Liver (tissue), 8 donors: ENCODE measurements at regions not wholly inside any gene's neighbourhood (a gene's known extent, or its start where the extent isn't known, plus 50 kb on each side); places are given as distances from the start of the nearest gene placed in this dataset.

Experiments
- DNase-seq: peaks from one replicate; pipeline ENCODE4 v3.0.0-alpha.2; 2017; ENCODE audit warnings: low spot score
- H3K27ac ChIP-seq, 2 donors: one replicate each; pipeline ENCODE4 v1.7.0; 2013; ENCODE audit warnings: inconsistent platforms in 2 of 2, low read length in 2 of 2, control low read depth in 1 of 2, low read depth in 1 of 2, mild to moderate bottlenecking in 1 of 2
- H3K27me3 ChIP-seq, 4 donors: one replicate each; pipeline versions ENCODE4 v1.6.1 to v1.7.0; 2013; ENCODE audit warnings: low read length in 3 of 4, inconsistent platforms in 1 of 4, mild to moderate bottlenecking in 1 of 4, moderate library complexity in 1 of 4; ENCODE audit not compliant: control insufficient read depth in 4 of 4, insufficient read depth in 4 of 4
- H3K36me3 ChIP-seq, 4 donors: one replicate each; pipeline versions ENCODE4 v1.6.1 to v1.7.0; 2013; ENCODE audit warnings: low read length in 3 of 4, mild to moderate bottlenecking in 3 of 4, low read depth in 1 of 4, moderate library complexity in 1 of 4; ENCODE audit not compliant: control insufficient read depth in 4 of 4, insufficient read depth in 3 of 4
- H3K4me1 ChIP-seq, 4 donors: one replicate each; pipeline versions ENCODE4 v1.6.1 to v1.7.0; 2013; ENCODE audit warnings: low read length in 3 of 4, mild to moderate bottlenecking in 3 of 4, moderate library complexity in 1 of 4; ENCODE audit not compliant: control insufficient read depth in 4 of 4, insufficient read depth in 4 of 4
- H3K4me3 ChIP-seq, 3 donors: one replicate each; pipeline versions ENCODE4 v1.6.1 to v1.7.0; 2013; ENCODE audit warnings: low read length in 3 of 3, control low read depth in 1 of 3, low read depth in 1 of 3, mild to moderate bottlenecking in 1 of 3
- H3K9ac ChIP-seq, 2 donors: one replicate each; pipeline ENCODE4 v1.7.0; 2013; ENCODE audit warnings: low read length in 2 of 2, mild to moderate bottlenecking in 2 of 2, moderate library complexity in 2 of 2, control low read depth in 1 of 2, low read depth in 1 of 2
- H3K9me3 ChIP-seq, 4 donors: one replicate each; pipeline versions ENCODE4 v1.6.1 to v1.7.0; 2013; ENCODE audit warnings: low read length in 3 of 4; ENCODE audit not compliant: control insufficient read depth in 4 of 4
- EGR1 ChIP-seq, 2 donors: IDR thresholded peaks; 2 replicates each; pipeline ENCODE4 v1.6.1; 2016 to 2018; ENCODE audit warnings: antibody characterized with exemption in 2 of 2, low read depth in 2 of 2
- FOXA1 ChIP-seq: IDR thresholded peaks from 2 replicates; pipeline ENCODE4 v1.6.1; 2016; ENCODE audit warnings: antibody characterized with exemption
- FOXA2 ChIP-seq: IDR thresholded peaks from 2 replicates; pipeline ENCODE4 v1.6.1; 2016; ENCODE audit warnings: antibody characterized with exemption
- GABPA ChIP-seq, 2 donors: IDR thresholded peaks in 1 of 2; conservative IDR thresholded peaks in 1 of 2; 2 replicates each; pipeline ENCODE4 v1.6.1; 2016; ENCODE audit warnings: antibody characterized with exemption in 2 of 2, mild to moderate bottlenecking in 1 of 2, moderate library complexity in 1 of 2
- HNF4A ChIP-seq, 2 donors: conservative IDR thresholded peaks; 2 replicates each; pipeline ENCODE4 v1.6.1; 2016; ENCODE audit warnings: antibody characterized with exemption in 2 of 2, mild to moderate bottlenecking in 2 of 2
- HNF4G ChIP-seq: IDR thresholded peaks from 2 replicates; pipeline ENCODE4 v1.6.1; 2016; ENCODE audit warnings: antibody characterized with exemption
- JUND ChIP-seq, 2 donors: IDR thresholded peaks; 2 replicates each; pipeline ENCODE4 v1.6.1; 2016; ENCODE audit warnings: antibody characterized with exemption in 2 of 2
- NR2F2 ChIP-seq: IDR thresholded peaks from 2 replicates; pipeline ENCODE4 v1.6.1; 2016; ENCODE audit warnings: antibody characterized with exemption
- RAD21 ChIP-seq, 2 donors: IDR thresholded peaks; 2 replicates each; pipeline ENCODE4 v1.6.1; 2016; ENCODE audit warnings: antibody characterized with exemption in 2 of 2, mild to moderate bottlenecking in 2 of 2
- RXRA ChIP-seq, 2 donors: IDR thresholded peaks; 2 replicates each; pipeline ENCODE4 v1.6.1; 2017 to 2018; ENCODE audit warnings: antibody characterized with exemption in 2 of 2, mild to moderate bottlenecking in 1 of 2
- SP1 ChIP-seq: IDR thresholded peaks from 2 replicates; pipeline ENCODE4 v1.6.1; 2018; ENCODE audit warnings: antibody characterized with exemption, mild to moderate bottlenecking
- TAF1 ChIP-seq: conservative IDR thresholded peaks from 2 replicates; pipeline ENCODE4 v1.6.1; 2016; ENCODE audit warnings: antibody characterized with exemption, mild to moderate bottlenecking
- YY1 ChIP-seq: IDR thresholded peaks from 2 replicates; pipeline ENCODE4 v1.6.1; 2016; ENCODE audit warnings: antibody characterized with exemption, mild to moderate bottlenecking
- WGBS: extraction: QIAGEN DNeasy Blood & Tissue Kit; methylation state at CpG from one replicate; pipeline ENCODE4 v1.1.7; 2013; 5-methylcytosine and 5-hydroxymethylcytosine counted together
- TF ChIP-seq, protein P1 (sequence below): IDR thresholded peaks from 2 replicates; pipeline ENCODE4 v1.6.1; 2016; ENCODE audit warnings: antibody characterized with exemption
- TF ChIP-seq, protein P2 (sequence below): IDR thresholded peaks from 2 replicates; pipeline ENCODE4 v1.6.1; 2016; ENCODE audit warnings: antibody characterized with exemption, mild to moderate bottlenecking
- TF ChIP-seq, protein P3 (sequence below): IDR thresholded peaks from 2 replicates; pipeline ENCODE4 v1.6.1; 2016; ENCODE audit warnings: antibody characterized with exemption
- TF ChIP-seq, protein P4 (sequence below): IDR thresholded peaks from 2 replicates; pipeline ENCODE4 v1.6.1; 2016; ENCODE audit warnings: antibody characterized with exemption
- TF ChIP-seq, protein P5 (sequence below): fragments of 150-350 bp; IDR thresholded peaks from 2 replicates; pipeline ENCODE4 v1.5.1; 2017; ENCODE audit warnings: improper control_type of control experiment, low read depth, low read length; ENCODE audit not compliant: missing input control
- donor health status: healthy.
- donor health status: healthy.
- donor health status: healthy.
- donor health status: healthy.
- donor health status: healthy.

- Histone ChIP-seq H3K36me3 (no peaks in the 10 kb centered on the region), H3K9me3 (peaks cover 0 to 6% (median 0%) of the 10 kb centered on the region in 4 donors), H3K9ac (no peak overlapping the region), H3K27me3 (no peaks in the 10 kb centered on the region), H3K27ac (no peak overlapping the region), H3K4me3 (no peak overlapping the region), H3K4me1 (peaks cover 0 to 7% (median 0%) of the 10 kb centered on the region in 4 donors)
- 95% methylated on average over 2 of the region's 2 CpGs for WGBS
- no peak for DNase-seq
- TF ChIP-seq, protein P1, sequence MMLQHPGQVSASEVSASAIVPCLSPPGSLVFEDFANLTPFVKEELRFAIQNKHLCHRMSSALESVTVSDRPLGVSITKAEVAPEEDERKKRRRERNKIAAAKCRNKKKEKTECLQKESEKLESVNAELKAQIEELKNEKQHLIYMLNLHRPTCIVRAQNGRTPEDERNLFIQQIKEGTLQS = no peak
- TF ChIP-seq TAF1 (no peak), HNF4G (no peak), YY1 (no peak), FOXA2 (no peak), NR2F2 (no peak), SP1 (no peak), GABPA (IDR thresholded peaks at IDR 0.05 in 1 of 2, conservative IDR thresholded peaks at IDR 0.05 in 1 of 2) (no peak), HNF4A (conservative IDR thresholded peaks at IDR 0.05) (no peak), JUND (IDR thresholded peaks at IDR 0.05) (no peak), RXRA (IDR thresholded peaks at IDR 0.05) (no peak), RAD21 (IDR thresholded peaks at IDR 0.05) (no peak), FOXA1 (no peak), EGR1 (IDR thresholded peaks at IDR 0.05; ENCODE audit: low read depth in 2 of 2) (no peak)
- TF ChIP-seq, protein P2, sequence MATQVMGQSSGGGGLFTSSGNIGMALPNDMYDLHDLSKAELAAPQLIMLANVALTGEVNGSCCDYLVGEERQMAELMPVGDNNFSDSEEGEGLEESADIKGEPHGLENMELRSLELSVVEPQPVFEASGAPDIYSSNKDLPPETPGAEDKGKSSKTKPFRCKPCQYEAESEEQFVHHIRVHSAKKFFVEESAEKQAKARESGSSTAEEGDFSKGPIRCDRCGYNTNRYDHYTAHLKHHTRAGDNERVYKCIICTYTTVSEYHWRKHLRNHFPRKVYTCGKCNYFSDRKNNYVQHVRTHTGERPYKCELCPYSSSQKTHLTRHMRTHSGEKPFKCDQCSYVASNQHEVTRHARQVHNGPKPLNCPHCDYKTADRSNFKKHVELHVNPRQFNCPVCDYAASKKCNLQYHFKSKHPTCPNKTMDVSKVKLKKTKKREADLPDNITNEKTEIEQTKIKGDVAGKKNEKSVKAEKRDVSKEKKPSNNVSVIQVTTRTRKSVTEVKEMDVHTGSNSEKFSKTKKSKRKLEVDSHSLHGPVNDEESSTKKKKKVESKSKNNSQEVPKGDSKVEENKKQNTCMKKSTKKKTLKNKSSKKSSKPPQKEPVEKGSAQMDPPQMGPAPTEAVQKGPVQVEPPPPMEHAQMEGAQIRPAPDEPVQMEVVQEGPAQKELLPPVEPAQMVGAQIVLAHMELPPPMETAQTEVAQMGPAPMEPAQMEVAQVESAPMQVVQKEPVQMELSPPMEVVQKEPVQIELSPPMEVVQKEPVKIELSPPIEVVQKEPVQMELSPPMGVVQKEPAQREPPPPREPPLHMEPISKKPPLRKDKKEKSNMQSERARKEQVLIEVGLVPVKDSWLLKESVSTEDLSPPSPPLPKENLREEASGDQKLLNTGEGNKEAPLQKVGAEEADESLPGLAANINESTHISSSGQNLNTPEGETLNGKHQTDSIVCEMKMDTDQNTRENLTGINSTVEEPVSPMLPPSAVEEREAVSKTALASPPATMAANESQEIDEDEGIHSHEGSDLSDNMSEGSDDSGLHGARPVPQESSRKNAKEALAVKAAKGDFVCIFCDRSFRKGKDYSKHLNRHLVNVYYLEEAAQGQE = no peak
- TF ChIP-seq, protein P3, sequence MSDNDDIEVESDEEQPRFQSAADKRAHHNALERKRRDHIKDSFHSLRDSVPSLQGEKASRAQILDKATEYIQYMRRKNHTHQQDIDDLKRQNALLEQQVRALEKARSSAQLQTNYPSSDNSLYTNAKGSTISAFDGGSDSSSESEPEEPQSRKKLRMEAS = no peak
- TF ChIP-seq, protein P4, sequence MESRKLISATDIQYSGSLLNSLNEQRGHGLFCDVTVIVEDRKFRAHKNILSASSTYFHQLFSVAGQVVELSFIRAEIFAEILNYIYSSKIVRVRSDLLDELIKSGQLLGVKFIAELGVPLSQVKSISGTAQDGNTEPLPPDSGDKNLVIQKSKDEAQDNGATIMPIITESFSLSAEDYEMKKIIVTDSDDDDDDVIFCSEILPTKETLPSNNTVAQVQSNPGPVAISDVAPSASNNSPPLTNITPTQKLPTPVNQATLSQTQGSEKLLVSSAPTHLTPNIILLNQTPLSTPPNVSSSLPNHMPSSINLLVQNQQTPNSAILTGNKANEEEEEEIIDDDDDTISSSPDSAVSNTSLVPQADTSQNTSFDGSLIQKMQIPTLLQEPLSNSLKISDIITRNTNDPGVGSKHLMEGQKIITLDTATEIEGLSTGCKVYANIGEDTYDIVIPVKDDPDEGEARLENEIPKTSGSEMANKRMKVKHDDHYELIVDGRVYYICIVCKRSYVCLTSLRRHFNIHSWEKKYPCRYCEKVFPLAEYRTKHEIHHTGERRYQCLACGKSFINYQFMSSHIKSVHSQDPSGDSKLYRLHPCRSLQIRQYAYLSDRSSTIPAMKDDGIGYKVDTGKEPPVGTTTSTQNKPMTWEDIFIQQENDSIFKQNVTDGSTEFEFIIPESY = no peak
- TF ChIP-seq, protein P5, sequence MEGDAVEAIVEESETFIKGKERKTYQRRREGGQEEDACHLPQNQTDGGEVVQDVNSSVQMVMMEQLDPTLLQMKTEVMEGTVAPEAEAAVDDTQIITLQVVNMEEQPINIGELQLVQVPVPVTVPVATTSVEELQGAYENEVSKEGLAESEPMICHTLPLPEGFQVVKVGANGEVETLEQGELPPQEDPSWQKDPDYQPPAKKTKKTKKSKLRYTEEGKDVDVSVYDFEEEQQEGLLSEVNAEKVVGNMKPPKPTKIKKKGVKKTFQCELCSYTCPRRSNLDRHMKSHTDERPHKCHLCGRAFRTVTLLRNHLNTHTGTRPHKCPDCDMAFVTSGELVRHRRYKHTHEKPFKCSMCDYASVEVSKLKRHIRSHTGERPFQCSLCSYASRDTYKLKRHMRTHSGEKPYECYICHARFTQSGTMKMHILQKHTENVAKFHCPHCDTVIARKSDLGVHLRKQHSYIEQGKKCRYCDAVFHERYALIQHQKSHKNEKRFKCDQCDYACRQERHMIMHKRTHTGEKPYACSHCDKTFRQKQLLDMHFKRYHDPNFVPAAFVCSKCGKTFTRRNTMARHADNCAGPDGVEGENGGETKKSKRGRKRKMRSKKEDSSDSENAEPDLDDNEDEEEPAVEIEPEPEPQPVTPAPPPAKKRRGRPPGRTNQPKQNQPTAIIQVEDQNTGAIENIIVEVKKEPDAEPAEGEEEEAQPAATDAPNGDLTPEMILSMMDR = no peak
These were observed 53.4 kb upstream of the ARX start for GRCh38 chrX:25069209-25069608.
